Left lobe of liver (tissue), 2 donors: ENCODE measurements at regions not wholly inside any gene's neighbourhood (a gene's known extent, or its start where the extent isn't known, plus 50 kb on each side); places are given as distances from the start of the nearest gene placed in this dataset.

Experiments
- ATAC-seq: fragments of 200-7000 bp; cut with Tn5 transposase; one replicate; pipeline ENCODE4 v1.9.1; 2020; ENCODE audit warnings: mild to moderate bottlenecking, moderate library complexity
- DNase-seq: peaks from one replicate; pipeline ENCODE4 v3.0.0-alpha.2; 2020; ENCODE audit warnings: low spot score
- donor health status: DM: no; HTN: no; CAD: no; lungs with moderate emphysema.
- donor health status: DM: no; HTN: yes; CAD: no.

DNA sequence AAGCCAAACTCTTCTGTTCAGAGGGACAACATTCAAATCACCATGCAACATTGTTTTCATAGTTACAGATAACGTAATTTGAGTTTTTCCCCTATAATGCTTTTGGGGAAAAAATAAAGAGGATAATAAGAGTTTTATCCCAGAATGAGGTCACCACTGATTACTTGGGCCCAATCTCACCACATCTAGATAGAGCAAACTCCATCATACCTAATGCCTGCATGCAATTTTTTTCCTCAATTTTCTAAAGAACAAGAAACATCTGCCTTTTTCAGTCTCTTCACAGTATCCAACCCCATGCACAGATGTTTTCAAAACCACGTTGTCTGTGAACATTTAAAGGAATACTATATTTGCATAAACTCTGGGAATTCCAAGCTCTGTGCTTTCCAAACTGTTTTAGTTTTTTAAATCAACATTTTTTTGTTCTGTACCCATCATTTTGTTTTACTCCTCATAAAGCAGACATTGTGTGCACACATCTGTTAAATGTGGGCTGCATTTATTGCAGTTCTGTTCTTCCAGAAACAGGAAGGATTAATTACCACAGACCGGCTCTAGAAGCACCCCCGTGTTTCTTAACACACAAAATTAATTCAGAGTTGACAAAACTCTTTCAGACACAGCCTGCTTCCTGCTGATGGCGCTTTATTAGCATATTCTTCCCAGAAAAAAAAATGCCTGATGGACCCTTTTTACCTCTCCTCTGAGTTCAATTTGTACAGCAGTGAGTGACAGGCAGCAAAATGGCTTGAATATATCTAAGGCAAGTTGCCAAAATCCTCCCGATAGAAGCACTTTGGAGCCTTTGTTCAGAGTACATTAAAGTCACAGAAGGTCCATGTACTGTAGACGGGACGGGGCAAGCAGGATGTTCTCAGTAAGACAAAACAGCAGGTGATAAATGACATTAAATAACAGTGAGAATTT, 1171.9 kb downstream of the EFNB2 start:
- DNase-seq, result no peak
- no peak for ATAC-seq

DNA sequence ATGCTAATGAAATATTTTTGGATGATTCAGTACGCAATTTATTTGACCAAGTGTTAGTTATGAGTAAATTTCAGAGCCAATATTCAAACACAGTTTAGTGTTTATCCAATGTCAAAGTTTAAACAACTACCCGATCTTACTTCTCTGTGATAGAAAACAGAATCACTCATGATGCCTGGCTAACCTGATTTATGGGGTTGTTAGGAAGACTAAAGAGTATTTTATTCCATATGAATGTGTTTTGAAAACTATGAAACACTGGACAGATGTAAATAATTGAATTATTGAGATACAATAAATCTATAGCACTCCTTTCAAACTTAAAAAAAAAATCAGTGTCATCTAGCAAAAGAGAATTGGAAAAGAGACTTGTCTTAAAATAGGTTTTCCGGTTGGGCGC, 1181.8 kb downstream of the EFNB2 start:
- DNase-seq, result no peak
- ATAC-seq, result no peak

- DNase-seq (no peak), ATAC-seq (no peak)
Observed at GRCh38 chr13:105349082-105349723, 1186.3 kb downstream of the EFNB2 start.

GRCh38 chr13:105346141-105346775, 1189.2 kb downstream of the EFNB2 start:
- ATAC-seq (no peak), DNase-seq (no peak)

DNA sequence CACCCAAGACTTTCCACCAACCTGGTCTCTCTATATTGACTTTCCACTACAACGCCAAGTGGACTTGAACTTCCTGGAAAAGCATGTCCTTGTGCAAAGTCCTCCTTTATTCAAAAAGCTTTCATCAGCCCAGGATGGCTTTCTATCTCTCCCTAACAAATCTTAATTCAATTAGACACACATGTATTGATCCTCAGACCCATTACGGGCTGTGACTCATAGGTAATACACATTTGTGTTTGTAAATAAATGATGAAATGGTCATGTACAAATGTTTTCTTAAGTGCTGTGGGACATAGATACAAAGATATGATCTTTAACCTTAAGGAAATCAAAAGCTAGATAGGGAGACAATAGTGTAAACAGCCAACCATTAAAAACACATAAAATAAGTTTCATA, 1189.7 kb downstream of the EFNB2 start:
- no peak for ATAC-seq
- no peak for DNase-seq

DNA sequence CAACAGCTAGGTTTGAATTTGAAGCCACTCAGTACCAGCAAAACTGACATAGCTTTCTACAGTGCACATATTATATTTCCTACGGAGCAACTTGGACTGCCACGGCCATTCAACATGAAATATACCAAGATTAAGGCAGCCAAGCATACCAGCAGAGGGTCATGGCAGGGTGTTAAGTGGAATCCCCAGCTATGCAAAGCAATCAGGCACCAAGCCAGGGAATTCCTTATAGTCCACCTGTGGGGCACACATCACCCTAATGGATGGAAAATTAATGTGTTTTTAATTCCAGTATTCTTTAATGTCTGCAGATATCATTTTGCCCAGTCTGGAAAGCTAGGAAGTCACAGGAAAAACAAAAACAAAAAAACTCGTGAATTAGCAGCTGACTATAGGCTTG, 1190.3 kb downstream of the EFNB2 start:
- no peak for DNase-seq
- no peak for ATAC-seq

DNA sequence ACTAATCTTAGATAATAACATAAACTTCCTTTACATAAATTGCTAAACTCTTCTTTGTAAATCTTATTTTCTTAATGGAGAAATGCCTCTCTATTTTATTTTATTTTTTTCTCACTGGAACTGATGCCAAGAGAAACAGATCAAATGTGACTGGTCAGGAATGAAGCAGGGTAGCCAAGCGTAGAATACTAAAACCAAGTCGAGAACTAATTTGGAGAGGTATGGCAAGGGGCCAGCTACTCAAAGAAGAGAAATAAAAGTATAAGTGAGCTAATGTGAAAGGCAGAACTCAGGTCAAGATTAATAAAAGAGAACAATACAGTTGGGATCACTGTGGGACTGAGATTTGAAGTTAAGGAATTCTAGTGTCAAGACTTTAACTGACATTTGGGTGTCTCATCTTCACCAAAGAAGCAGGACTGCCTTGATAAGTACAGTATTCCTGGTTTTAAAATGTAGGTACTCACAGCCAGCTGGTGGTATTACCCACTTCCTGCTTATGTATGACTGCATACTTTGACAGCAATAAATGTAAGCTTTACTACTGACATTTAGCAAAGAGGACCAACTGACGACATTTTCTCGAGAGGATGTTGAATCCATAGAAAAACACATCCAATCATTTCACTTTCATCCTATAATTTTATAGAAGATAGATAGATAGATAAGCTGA, 1192.2 kb downstream of the EFNB2 start:
- no peak for ATAC-seq
- no peak for DNase-seq

DNA sequence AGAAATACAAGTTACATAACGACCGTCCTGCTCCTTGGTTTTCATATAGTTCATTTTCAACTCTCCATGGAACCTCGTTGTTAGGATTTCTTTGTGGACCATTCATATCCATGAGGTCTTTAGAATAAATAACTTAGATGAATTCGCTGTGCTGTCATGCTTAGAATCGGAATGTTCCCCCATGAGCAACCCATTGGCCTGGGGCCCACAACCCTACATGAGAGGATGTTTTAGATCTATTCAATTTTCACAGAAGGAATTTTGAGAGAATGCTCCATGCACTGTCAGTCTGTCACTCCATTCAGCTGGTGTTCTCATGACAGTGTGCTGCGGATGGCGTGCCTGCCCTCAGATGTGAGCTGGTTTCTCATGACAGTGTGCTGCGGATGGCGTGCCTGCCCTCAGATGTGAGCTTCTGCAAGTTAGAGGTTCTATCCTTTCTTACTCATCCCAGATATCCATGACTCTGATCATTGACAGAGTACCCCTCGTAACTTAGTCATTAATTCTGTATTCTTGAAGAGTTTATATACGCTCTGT, 1193.1 kb downstream of the EFNB2 start:
- ATAC-seq, result no peak
- no peak for DNase-seq

DNA sequence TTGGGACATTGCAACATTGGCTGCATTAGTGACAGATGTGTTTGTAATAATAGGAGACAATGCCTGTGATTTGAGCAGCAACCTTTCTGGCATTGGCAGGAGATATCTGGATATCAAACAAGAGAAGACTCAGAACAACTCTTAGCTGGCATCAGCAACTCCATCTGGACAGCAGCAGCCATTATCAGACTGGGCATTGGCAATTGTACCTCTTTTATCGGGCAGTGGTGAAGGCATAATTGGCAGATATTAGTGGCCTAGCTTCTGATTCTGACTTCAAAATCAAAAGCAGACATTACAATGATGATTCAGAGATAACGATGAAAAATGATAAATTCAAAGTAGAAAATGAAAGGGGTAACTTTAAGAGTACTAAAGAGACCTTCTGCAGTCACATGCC, 1193.7 kb downstream of the EFNB2 start:
- DNase-seq (no peak), ATAC-seq (no peak)

DNA sequence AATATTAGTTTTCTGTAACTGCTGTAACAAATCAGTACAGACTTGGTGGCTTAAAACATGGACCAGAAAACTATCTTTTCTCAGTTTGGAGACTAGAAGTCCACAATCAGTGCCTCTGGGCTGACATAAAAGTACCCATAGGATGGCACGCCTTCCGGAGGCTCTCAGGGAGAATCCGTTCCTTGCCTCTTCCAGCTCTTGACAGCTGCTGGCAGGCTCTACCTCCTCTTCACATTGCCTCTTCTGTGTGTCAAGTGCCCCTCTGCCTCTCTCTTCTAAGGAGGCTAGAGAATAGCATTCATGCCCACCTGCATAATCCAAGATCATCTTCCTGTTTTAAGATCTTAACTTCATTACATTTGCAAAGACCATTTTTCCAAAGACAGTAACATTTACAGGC, 1194.2 kb downstream of the EFNB2 start:
- ATAC-seq, result no peak
- DNase-seq, result no peak

DNA sequence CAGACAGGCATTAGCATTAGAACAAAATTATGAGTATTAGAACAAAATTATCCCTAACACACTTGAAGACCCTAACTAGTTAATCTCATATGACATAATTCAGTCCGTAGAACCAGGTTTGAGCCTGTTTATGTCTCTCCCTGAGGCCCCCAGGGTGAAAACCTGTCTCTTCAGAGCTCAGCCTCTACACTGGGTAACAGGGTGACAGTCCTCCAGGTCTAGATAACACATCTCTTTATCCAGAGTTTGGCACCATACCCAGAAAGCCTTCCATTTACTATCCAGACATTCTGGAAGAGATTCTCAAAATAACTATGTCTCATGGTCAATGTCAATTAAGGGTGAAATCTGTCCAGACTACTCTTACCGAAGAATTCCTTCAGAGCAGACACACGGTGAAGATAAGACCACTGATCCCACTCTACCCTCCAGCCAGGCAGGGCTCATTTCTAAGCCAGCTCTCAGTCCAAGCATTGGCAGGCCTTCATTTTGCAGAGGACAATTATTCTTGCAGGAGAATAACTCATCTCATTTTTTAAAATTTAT, 1195.3 kb downstream of the EFNB2 start:
- ATAC-seq (no peak), DNase-seq (no peak)

- ATAC-seq, result no peak
- DNase-seq, result no peak
Observed at GRCh38 chr13:105338773-105339172, 1196.7 kb downstream of the EFNB2 start.

GRCh38 chr13:105338006-105338405, 1197.5 kb downstream of the EFNB2 start:
- DNase-seq, result no peak
- no peak for ATAC-seq

DNA sequence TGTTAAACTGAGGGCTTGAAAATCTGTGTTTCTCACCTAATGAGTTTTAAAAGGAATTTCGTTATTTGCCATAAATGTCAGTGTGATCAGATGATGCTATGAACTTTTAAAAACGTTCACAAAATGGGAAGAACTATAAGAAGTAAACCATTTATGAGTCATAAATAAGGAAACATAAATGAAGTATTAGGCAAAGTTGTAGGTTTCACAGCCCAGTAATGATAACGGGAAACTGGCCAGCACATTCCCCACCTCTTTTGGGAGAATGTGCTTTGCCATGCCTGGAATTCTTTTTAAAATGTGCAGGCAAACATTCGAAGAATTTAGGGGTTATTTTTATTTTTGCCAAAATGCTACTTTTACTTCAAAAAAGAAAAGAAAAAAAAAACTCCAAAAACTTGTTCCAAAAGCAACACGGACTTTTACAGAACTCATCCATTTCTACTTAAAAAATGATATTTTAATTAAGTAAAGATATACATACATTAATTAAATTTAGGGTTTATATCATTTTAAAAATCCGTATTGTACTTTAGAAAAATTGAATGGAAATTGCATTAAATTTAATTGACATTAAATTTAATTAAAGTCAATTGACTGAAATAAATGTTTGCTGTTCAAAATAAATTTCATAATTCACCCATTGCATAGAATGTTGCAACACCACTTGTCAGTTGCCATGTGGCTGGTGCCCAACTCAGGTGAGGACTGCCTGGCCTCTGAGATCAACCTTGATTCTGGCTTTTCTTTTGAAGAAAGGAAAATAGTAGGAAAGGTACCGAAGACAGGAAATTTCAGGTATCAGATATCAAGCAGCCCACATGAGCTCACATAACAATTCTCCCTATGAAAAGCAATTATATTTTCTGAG, 1198.5 kb downstream of the EFNB2 start:
- DNase-seq (peak; percentile 45), ATAC-seq (peak; percentile 48)

DNA sequence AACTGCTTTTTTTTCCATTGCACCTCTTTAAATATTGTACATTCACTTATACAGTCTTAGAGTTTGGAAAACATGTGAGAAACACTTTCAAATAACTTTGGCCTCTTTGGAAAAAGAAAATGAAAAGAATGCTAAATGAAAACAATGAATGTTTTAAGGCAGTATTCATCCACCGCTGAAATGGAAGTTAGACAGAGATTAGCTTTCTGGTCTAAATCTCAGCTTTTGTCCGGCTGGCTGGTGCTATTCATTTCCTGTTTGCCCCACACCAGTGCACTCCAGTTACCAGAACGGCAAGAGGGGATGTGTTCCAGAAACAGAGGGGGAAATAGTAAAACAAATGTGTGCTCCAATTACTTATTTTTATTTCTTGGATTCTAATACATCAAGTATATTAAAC, 1201.3 kb downstream of the EFNB2 start:
- ATAC-seq, result no peak

DNA sequence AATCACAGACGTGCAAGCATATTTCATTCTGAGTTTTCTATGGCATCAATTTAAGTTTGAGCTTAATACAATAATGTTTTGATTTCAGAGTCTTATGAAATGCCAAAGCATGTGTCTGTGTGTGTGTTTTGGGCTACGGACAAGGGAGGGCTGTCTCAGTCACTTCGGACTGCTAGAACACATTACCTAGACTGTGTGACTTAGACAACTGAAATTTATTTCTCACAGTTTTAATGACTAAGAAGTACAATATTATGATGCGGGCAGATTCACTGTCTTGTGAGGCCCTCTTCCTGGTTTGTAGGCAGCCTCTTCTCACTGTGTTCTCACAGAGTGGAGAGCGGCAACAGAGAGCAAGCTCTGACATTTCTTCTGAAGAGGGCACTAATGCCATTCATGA, 1202.0 kb downstream of the EFNB2 start:
- ATAC-seq (no peak), DNase-seq (no peak)

More for the DNA sequence above, 1201.3 kb downstream of the EFNB2 start:
- DNase-seq, result no peak

- DNase-seq (no peak), ATAC-seq (no peak)
Observed at GRCh38 chr13:105329359-105329758, 1206.1 kb downstream of the EFNB2 start.

DNA sequence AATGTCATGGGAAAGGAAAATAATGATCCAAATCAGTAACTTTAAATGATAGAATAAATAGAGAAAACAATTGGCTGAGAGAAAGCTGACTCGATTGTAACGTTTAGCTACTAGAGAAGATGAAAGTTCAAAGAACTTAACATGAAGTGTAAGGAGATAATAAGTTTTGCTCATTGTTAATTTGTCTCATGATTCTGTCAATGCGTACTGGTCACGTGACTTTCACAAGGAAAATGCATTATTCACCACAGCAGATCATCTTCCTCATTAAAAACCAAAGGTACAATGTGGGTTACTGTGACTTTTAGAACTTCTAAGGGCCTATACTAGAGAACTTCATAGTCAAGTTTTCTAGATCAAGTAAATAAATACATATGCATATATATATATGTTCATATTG, 1207.2 kb downstream of the EFNB2 start:
- ATAC-seq, result no peak
- no peak for DNase-seq

DNA sequence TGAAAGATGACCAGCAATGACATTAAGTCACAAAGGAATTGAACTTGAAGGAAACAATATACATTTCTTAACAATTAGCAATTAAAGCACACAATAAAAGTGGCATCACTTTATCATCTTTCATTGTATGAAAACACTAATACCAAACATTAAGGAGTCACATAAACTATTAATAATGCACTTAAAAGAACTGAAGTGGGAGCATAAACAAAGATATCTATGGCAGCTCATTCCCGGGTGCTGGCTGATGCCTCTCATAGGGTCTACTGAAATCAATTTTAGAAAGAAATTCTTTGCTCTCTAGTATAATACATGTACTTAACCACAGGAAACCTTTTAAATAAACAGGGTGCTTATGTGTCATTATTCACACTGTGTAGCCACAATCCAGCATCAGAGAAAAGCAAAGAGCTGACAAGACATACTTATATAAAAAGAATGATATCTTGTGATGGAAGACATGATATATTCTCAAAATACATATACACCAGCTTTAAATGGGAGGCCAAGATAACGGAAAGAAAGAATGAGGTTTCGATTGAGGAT, 1207.8 kb downstream of the EFNB2 start:
- DNase-seq (no peak), ATAC-seq (no peak)

DNA sequence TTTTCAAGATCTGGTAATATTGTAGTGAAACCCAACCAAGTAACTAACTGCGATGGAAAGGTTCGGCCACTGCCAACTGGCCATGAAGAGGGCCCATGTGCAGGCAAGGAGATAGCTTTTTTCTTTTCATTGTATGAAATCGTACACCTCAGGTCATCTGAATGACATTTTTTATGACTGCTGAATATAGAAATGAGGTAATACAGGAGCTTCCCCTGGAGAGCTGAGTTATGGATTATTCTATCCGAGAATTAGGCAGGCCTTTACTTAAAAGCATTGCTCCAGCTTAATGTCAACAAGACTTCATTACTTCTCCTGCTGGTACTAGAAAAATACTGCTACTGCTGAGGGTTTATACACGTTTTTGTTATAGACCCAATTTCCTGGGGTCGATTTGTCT, 1215.6 kb downstream of the EFNB2 start:
- ATAC-seq (no peak), DNase-seq (no peak)
